ENCODE measurements at regions not wholly inside any gene's neighbourhood (a gene's known extent, or its start where the extent isn't known, plus 50 kb on each side); places are given as distances from the start of the nearest gene placed in this dataset.
"Not testable (repeated sequence)": the region's sequence is repeated elsewhere in the genome, so short reads cannot be mapped to it uniquely, and the experiment has no call there.

GRCh38 chr3:5694266-5694665 lies 506.8 kb downstream of the EDEM1 start:
- no peaks in the 10 kb centered on the region for H3K4me1 ChIP-seq
- H3K4me3 ChIP-seq, result no peak overlapping the region
- DNase-seq, result no peak
- TF ChIP-seq CTCF (IDR thresholded peaks at IDR 0.05), result no peak
- TF ChIP-seq POLR2A (IDR thresholded peaks at IDR 0.05), result no peak
- H3K27me3 ChIP-seq, result no peaks in the 10 kb centered on the region
- WGBS, 2 donors, result 70 to 72% methylated on average over 1 of the region's 1 CpG
- intact Hi-C loops (cut with DNase I), result no loop called here
- H3K9me3 ChIP-seq, result peaks cover 0 to 8% (median 6%) of the 10 kb centered on the region in 4 donors
- H3K36me3 ChIP-seq, result no peaks in the 10 kb centered on the region
- H3K27ac ChIP-seq, result no peak overlapping the region

- no peaks in the 10 kb centered on the region for H3K9me3 ChIP-seq
- no peaks in the 10 kb centered on the region for H3K4me1 ChIP-seq
- no peak overlapping the region for H3K27ac ChIP-seq
- WGBS, 2 donors, result 89 to 97% methylated on average over 9 of the region's 9 CpGs
- intact Hi-C loops (cut with DNase I), result no loop called here
- DNase-seq, result no peak
- TF ChIP-seq CTCF (IDR thresholded peaks at IDR 0.05), result no peak
- no peaks in the 10 kb centered on the region for H3K36me3 ChIP-seq
- no peaks in the 10 kb centered on the region for H3K27me3 ChIP-seq
- H3K4me3 ChIP-seq, result no peak overlapping the region
Observed at GRCh38 chr3:5698851-5699250, 511.3 kb downstream of the EDEM1 start.

- WGBS, 2 donors, result 71 to 90% methylated on average over 6 of the region's 6 CpGs
- H3K27me3 ChIP-seq, result no peaks in the 10 kb centered on the region
- no peaks in the 10 kb centered on the region for H3K4me1 ChIP-seq
- no peaks in the 10 kb centered on the region for H3K9me3 ChIP-seq
- no peak overlapping the region for H3K4me3 ChIP-seq
- TF ChIP-seq POLR2A (IDR thresholded peaks at IDR 0.05) (no peak), EP300 (IDR thresholded peaks at IDR 0.05) (no peak), CTCF (IDR thresholded peaks at IDR 0.05) (no peak), POLR2AphosphoS5 (IDR thresholded peaks at IDR 0.05) (no peak)
- no peaks in the 10 kb centered on the region for H3K36me3 ChIP-seq
- intact Hi-C loops (cut with DNase I), result no loop called here
- DNase-seq, result no peak
- no peak overlapping the region for H3K27ac ChIP-seq
Observed at GRCh38 chr3:5699313-5699712, 511.8 kb downstream of the EDEM1 start.

GRCh38 chr3:5699811-5700210 lies 512.3 kb downstream of the EDEM1 start:
- DNase-seq, result no peak
- Histone ChIP-seq H3K4me3 (no peak overlapping the region), H3K27ac (no peak overlapping the region), H3K27me3 (no peaks in the 10 kb centered on the region), H3K36me3 (no peaks in the 10 kb centered on the region), H3K9me3 (no peaks in the 10 kb centered on the region), H3K4me1 (no peaks in the 10 kb centered on the region)
- intact Hi-C loops (cut with DNase I), result no loop called here
- no peak for TF ChIP-seq EP300 (IDR thresholded peaks at IDR 0.05)
- TF ChIP-seq POLR2A (IDR thresholded peaks at IDR 0.05), result no peak
- no peak for TF ChIP-seq CTCF (IDR thresholded peaks at IDR 0.05)
- TF ChIP-seq POLR2AphosphoS5 (IDR thresholded peaks at IDR 0.05), result no peak
- 19 to 80% methylated on average over 2 of the region's 2 CpGs for WGBS, 2 donors

- H3K27ac ChIP-seq; H3K4me1 ChIP-seq; H3K36me3 ChIP-seq; H3K27me3 ChIP-seq; H3K4me3 ChIP-seq; DNase-seq; intact Hi-C loops (cut with DNase I); H3K9me3 ChIP-seq: not testable (repeated sequence)
- WGBS, 2 donors, result 29 to 76% methylated on average over 2 of the region's 2 CpGs
Observed at GRCh38 chr3:5701005-5701404, 513.5 kb downstream of the EDEM1 start.
